GM18499 (cell line): ENCODE measurements at regions not wholly inside any gene's neighbourhood (a gene's known extent, or its start where the extent isn't known, plus 50 kb on each side); places are given as distances from the start of the nearest gene placed in this dataset.
"Not testable (repeated sequence)": the region's sequence is repeated elsewhere in the genome, so short reads cannot be mapped to it uniquely, and the experiment has no call there.

ENCODE experiments used
- ATAC-seq: cut with Tn5 transposase; IDR thresholded peaks from one replicate; pipeline ENCODE4 v1.9.1; 2021; ENCODE audit warnings: moderate number of reproducible peaks; ENCODE audit not compliant: insufficient read depth, unreplicated experiment

DNA sequence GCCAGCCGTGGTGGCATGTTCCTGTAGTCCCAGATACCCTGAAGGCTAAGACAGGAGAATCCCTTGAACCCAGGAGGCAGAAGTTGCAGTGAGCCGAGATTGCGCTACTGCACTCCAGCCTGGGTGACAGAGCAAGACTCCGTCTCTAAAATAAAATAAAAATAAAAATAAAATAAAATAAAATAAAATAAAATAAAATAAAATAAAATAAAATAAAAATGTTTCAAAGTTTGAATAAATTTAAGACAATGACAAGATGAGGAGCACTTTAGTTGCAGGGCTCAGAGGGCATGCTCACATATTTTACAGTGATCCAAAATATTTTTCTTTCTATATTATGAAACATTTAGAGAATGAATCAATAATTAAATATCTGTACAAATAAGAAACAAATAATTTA, 374.3 kb upstream of the ARRDC3 start:
- not testable (repeated sequence) for ATAC-seq

DNA sequence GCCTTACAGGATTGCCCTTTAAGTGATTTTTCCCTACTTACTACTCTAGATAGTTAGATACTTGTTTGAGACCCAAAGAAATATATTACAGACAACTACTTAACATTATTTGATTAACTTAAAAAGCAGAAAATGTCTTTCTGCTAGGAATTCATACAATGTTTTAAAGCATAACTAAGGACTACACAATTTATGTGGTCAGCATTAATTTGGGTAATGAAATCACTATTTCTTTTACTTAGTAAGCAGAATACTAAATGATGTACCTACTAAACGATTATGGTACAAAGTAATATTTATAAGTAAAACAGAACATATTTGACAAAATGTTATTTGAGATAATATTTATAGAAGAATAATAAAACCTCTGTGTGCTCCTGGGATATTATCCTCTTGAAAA, 371.9 kb upstream of the ARRDC3 start:
- ATAC-seq: no peak

DNA sequence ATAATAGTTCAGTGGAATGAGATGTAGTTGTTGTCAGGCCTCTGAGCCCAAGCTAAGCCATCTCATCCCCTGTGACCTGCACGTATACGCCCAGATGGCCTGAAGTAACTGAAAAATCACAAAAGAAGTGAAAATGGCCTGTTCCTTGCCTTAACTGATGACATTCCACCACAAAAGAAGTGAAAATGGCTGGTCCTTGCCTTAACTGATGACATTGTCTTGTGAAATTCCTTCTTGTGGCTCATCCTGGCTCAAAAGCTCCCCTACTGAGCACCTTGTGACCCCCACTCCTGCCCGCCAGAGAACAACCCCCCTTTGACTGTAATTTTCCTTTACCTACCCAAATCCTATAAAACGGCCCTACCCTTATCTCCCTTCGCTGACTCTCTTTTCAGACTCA, 361.4 kb upstream of the ARRDC3 start:
- ATAC-seq: not testable (repeated sequence)

DNA sequence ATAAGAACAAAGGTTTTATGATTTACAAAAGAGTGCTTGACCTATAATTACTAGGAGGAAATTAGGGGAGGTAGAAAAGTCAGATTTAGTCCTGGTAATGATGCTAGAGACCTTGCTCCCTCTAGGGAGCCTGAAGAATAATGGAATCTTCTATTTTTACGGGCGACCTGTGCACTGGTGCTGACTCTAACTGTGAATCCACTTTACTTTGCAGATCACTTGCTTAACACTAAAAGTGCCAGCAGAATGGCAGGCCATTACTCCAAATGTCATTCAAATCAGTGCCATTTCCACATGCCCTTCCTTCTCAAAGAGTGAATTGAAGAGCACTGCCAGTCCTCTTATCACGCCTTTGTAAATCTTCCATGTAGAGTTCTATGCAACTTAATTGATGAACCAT, 359.4 kb upstream of the ARRDC3 start:
- no peak for ATAC-seq

DNA sequence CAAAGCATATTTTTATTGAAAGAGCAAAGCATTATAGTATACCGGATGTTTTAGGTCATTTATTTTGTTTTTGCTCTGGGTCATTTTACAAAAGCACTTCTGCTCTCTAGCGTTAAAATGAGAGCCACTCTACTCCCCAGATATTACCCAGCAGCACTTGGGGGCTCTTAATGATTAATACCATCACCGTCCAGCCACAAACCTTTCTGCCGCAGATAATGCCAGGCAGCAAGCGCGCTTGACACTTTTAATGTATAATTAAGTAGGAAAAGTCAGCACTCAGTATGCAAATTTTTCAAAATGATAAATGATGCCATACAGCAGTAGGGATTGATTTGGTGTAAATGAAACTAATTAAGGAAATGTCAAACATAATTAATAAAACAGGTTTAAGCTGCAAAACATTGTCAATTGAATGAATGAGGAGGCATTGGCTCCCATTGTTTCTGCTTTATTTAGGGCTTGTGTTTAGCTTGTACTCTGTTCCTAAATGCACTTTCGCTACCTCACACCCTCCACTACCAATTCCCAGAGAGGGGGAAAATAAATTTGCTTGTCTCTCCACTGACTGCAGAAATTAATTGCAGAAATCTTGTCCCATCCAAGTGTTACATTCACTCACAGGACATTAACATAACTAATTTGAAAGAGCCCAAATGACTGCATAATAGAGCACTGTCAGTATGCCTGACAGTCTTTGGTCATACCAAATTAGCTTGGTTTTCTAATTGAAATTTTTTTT, 358.8 kb upstream of the ARRDC3 start:
- ATAC-seq: no peak

DNA sequence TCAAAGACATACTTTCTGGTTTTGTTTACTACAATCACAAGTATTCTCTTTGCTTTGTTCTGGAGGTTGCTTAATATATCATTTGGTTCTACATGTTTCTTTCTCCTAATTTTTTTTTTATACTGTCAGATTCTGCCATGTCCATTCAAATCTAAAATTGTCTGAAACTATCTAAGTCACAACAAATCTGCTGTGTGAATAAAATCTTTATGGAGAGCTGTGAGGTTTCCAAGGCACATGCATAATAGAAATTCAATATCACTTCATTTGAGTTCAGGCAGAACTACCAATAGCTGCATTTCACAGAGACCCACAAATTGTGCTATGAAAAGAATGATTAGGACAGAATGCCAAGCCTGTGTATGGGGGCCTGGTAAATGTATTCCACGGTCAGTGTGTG, 346.9 kb upstream of the ARRDC3 start:
- ATAC-seq: no peak

DNA sequence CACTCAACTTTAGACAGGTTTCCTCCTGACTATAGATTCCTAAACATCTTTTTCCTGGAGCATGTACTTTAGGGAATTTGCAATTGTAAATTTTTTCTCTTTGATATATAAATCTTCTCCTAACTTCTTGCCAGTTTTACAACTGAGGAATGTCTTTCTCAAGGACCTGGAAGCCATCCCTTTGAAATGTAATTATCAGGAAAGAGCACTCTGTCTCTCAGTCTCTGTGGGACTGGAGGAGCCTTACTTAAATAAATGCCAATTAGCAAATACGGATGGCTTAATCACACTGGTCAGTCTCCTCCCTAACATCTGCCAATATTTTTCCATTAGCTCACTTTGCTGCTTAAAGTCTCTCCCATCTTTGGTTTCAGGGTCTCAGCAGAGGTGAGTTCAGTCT, 344.3 kb upstream of the ARRDC3 start:
- no peak for ATAC-seq

DNA sequence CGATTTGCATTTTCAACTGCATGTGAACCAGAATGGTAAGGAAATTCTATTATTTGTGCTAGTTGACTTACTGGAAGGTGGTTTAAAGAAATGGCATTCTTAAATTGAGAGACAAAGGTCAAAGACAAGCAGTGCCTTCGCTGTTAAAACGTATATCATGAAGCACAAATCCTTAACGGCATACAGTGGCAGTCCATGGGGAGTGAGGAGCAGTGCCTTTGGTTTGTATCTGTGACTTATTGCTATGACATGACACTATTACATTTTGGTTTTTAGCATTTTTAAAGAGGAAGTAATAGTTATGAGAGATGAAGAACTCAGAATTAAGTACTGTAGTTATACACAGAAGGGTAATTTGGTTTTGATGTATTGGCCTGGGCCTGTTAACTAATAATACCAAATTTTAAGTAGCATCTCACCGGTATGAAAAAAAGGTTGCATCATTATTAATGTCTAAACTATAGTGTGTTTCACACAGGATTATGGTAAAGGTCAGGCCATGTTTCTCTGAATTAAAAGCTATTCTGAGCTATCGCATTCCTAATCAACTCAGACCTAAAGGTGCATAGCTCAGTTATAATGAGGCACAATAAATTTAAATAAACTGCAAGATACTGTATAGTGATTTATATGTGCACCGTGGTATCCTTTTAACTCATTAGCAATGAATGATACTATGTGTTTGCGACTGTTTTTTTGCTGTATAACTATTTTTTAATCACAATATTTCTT, 339.8 kb upstream of the ARRDC3 start:
- ATAC-seq: no peak

DNA sequence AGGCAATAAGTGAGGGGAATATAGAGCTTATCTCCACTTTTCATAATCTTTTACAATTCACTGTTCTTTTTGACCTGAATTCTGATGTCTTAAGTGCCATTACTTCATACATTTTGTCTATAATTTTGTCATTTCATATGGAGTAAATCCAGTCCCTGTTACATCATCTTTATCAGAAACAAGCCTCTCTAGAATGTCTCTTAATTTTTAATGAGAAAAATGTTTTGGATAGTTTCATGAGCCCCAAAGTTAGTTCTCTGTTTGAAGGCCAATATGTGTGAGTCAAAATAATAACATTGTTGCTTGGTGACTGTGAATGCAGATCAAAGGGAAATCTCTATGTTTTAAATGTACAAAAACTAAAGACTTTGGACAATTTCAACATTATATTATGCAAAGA, 329.6 kb upstream of the ARRDC3 start:
- ATAC-seq: no peak

DNA sequence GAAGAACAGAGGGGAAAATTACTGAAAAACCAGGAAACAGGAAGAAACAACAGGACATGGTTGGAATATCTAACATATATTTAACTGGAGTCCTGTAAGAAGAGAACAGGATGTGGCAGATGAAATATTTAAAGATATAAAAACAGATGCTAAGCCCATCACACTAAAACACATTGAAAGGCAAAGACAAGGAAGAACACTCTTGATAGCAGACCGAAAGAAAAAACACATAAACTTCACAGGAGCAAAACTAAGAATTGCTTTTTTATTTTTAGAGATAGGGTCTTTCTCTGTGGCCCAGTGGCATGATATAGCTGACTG, 324.4 kb upstream of the ARRDC3 start:
- no peak for ATAC-seq

DNA sequence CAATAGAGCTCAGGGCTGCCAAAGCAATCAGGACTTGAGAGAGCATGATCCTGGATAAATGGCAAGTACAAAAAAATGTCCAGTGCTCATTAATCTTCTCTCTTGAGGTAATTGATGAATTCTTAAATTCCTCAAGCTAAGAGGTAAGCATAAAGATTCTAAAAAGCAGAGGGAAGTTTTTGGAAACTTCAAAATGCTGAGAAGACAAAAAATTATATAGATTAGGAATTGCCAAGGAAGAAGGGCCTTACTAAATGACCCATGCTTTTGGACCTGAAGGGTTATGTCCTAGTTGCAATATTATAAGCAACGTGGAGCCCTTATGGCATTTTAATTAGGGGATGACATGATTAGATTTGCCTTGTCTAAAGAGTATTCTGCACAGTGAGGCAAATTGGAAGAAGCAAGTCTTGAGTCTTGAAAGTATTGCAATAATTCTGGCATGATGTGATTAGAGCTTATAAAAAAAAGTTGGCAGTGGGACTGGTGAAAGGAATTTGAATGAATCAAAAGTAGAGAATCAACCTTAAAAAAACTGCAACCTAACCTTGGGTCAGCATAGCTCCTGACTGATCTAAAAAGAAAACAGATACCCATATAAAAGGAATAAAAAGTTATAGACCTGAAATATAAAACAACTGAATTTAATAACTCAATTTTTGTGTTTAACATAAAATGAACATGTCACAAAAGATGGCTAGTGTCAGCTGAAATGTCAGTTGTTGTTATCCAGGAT, 323.8 kb upstream of the ARRDC3 start:
- no peak for ATAC-seq

DNA sequence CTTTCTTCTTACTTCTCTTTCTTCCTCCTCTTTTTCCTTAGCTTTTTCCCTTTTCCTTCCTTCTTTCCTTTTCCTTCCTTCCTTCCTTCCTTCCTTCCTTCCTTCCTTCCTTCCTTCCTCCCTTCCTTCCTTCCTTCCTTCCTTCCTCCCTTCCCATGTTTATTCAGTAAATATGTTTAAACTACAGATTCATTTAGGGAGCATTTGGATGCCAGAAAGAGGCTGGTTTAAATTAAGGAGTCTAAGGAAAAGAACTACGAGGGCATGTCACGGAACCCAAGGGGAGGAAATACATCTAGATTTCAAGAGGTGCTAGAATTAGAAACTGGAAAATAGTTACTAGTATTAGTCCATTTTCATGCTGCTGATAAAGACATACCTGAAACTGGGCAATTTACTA, 320.0 kb upstream of the ARRDC3 start:
- ATAC-seq: no peak

DNA sequence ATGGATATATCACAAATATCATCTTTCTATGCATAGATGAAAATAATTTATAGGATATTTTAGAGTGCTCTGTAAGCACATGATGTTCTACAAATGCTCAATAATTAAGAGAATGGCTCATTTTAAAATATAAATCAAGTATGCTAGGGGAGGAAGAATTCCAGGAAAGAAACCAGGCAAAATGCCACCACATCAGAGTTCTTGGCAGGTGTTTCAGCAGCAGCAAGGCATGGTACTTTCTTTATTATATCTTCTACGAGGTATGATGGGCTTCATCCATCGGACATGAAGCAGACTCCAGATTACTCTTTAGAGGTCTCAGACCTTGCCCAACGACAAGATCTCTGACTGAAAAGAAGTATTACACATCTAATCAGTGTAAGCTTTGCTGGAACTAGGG, 316.3 kb upstream of the ARRDC3 start:
- ATAC-seq: no peak

DNA sequence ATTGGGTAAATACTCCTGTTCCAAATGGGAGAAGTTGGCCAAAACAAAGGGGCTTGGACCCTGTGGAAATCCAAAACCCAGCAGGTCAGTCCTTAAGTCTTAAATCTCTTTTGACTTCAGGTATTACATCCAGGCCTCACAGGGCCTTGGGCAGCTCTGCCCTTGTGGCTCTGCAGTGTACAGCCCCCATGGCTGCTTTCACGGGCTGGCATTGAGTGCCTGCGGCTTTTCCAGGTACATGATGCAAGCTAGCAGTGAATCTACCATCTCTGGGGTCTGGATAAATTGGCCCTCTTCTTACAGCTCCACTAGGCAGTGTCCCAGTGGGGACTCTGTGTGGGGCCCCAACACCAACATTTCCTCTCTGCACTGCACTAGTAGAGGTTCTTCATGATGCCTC, 308.5 kb upstream of the ARRDC3 start:
- no peak for ATAC-seq

DNA sequence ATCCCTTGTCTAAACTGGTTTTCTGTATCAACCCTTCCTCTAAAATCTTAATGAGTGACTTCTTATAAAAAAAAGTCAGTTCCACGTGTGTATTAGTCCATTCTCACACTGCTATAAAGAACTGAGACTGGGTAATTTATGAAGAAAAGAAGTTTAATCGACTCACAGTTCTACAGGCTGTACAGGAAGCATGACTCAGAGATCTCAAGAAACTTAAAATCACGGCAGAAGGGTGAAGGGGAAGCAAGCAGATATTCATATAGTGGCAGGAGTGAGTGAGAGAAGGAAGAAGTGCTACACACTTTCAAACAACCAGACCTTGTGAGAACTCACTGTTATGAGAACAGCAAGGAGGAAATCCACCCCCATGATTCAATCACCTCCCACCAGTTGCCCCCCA, 307.8 kb upstream of the ARRDC3 start:
- ATAC-seq: no peak

DNA sequence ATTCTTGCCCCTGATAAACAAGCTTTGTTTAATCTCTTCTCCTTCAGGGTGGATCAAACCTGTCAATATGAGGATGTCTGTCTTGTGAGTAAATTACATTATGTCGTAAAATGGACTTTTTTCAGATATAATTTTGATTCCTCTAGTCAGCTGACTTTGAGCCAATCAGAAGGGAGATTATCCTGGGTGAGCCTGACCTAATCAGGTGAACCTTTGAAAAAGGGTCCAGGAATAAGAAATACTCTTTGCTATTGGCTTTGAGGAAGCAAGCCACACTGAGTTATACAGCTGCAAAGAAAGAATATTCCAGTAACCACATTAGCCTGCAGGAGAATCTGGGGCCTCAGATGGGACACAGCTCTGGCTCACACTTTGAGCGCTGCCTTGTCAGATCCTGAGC, 304.3 kb upstream of the ARRDC3 start:
- ATAC-seq: no peak

DNA sequence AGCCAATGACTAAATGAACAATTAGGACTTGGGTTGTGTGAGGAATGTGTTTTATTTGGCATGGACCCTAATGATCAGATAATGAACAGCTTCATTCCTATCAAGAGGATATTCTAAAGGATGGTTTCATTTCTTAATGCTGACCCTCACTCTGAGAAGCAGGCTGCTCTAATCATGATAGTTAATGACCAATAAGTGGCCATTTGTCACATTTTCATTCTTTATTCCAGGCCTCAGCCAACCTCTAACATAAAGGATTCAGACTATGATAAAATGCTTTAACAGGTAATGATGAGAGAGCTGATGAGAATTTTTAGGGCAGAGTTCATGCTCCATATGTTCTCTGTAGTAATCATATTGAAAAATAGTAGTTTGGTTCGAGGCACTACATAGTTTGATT, 301.5 kb upstream of the ARRDC3 start:
- no peak for ATAC-seq

DNA sequence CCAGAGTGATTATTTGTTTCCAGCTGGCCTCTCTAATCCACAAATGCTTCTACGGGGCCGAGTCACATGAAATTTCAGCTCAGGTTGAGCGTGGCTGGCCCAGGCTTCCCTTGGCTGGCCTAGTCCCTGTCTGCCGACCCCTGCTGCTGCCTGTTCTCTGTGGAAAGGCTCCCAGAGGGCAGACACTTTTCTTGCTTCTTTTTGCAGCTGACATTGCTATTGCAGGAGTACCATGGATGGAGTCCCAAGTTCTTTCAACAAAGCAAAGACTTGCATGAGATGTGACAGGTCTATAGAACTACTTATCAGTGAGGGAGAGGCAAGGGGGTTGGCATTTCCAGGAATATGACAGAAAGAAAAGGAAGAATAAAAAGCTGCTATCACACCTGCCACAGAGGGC, 287.4 kb upstream of the ARRDC3 start:
- ATAC-seq: no peak

DNA sequence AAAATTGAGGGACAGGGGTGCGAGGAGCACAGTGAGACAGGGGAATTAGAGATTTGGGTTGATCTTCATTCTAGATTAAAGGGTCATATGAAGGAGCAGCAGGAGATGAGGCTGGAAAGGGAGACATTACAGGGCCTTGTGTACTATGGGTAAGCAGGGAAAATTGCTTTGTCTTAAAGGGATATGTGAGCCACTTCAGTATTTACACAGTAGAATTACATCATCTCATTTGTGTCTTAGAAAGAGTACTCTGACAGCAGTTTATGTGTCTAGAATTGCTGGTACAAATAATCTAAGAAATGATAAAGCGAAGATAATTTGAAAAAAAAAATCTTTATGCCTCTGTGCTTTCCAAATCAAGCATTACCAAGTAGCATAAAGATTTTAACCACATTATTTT, 287.0 kb upstream of the ARRDC3 start:
- no peak for ATAC-seq

DNA sequence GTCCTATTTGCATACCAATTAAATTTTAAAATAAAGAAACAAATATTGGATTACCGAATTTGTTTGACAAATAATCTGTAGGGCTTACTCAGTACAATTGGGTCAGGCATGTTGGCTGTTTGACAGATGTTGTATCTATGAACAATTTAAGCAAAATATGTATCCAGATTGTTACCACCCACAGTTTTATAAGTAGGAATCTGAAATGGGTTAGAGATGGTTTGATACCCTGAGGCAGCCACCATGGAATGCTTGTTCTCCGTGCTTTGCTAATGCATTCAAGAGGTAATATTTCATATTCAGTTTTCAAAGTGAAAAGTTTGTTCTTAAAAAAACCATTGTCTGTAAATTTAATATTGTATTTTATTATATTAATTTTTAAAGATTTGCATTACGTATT, 285.1 kb upstream of the ARRDC3 start:
- ATAC-seq: no peak

DNA sequence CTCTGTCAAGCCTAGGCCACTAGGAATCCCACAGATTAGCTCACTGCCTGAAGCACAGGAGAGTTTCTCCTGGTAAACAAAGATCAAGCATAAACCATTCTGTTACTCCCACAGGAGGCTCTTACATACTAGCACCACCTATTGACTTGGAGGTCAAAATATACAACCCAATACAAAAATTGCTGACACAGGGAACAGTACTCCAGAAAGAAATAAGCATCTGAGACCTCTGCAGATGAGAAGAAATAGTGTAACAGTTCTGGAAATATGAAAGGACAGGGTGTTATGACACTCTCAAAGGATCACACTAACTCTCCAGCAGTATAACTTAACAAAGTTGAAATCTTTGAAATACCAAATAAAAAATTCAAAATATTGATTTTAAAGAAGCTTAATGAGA, 269.6 kb upstream of the ARRDC3 start:
- ATAC-seq: no peak

DNA sequence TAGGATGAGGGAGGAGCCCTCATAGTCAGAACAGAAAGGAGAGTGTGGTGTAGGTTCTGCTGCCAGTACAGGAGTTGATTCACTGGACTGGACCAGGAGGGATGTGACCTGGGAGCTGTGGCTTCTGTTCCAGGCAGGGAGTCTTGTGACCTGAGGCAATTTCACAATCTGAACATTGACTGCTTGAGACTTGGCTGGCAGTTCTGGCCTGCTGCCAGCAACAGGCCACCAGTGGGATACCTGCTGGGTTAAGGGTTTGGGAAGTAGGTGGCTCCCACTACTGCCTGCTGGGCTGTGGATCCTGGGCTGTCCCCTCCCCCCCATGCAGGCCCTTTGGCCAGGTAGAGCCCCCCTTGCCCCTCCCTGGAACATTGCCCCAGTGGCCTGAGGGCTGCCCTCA, 268.6 kb upstream of the ARRDC3 start:
- no peak for ATAC-seq
